ENCODE measurements at regions not wholly inside any gene's neighbourhood (a gene's known extent, or its start where the extent isn't known, plus 50 kb on each side); places are given as distances from the start of the nearest gene placed in this dataset.

GRCh38 chr18:7319161-7319560 is 88.3 kb downstream of the LRRC30 start:
- TF ChIP-seq POLR2AphosphoS2 (IDR thresholded peaks at IDR 0.05; ENCODE audit: low read depth, low read length) (no peak), TCF7L2 (IDR thresholded peaks at IDR 0.05; ENCODE audit: low read depth, low read length) (no peak), NR2F1 (CRISPR knock-in tag; IDR thresholded peaks at IDR 0.05) (no peak), BRCA1 (CRISPR knock-in tag; IDR thresholded peaks at IDR 0.05) (no peak)
